ENCODE measurements at regions not wholly inside any gene's neighbourhood (a gene's known extent, or its start where the extent isn't known, plus 50 kb on each side); places are given as distances from the start of the nearest gene placed in this dataset.

- DNase-seq (ENCODE audit: low read depth) = no peak
- no peak for TF ChIP-seq CTCF (IDR thresholded peaks at IDR 0.05; ENCODE audit: insufficient read depth, low read depth, low read length, missing control alignments)
- H3K4me3 ChIP-seq (ENCODE audit: low read length) = no peak overlapping the region
Measured at GRCh38 chr11:87961606-87962005, 213.6 kb downstream of the RAB38 start.

GRCh38 chr11:87957961-87958360 is 217.3 kb downstream of the RAB38 start:
- TF ChIP-seq CTCF (IDR thresholded peaks at IDR 0.05; ENCODE audit: insufficient read depth, low read depth, low read length, missing control alignments) = no peak

GRCh38 chr11:87954476-87954875 is 220.8 kb downstream of the RAB38 start:
- TF ChIP-seq CTCF (IDR thresholded peaks at IDR 0.05; ENCODE audit: insufficient read depth, low read depth, low read length, missing control alignments) = no peak

More at GRCh38 chr11:87957961-87958360, 217.3 kb downstream of the RAB38 start:
- no peak for DNase-seq (ENCODE audit: low read depth)
- no peak overlapping the region for H3K4me3 ChIP-seq (ENCODE audit: low read length)

GRCh38 chr11:87942786-87943185 is 232.5 kb downstream of the RAB38 start:
- no peak overlapping the region for H3K4me3 ChIP-seq (ENCODE audit: low read length)
- TF ChIP-seq CTCF (IDR thresholded peaks at IDR 0.05; ENCODE audit: insufficient read depth, low read depth, low read length, missing control alignments) = no peak
- no peak for DNase-seq (ENCODE audit: low read depth)

More at GRCh38 chr11:87954476-87954875, 220.8 kb downstream of the RAB38 start:
- DNase-seq (ENCODE audit: low read depth) = no peak
- no peak overlapping the region for H3K4me3 ChIP-seq (ENCODE audit: low read length)

- DNase-seq (ENCODE audit: low read depth) = no peak
- no peak for TF ChIP-seq CTCF (IDR thresholded peaks at IDR 0.05; ENCODE audit: insufficient read depth, low read depth, low read length, missing control alignments)
- H3K4me3 ChIP-seq (ENCODE audit: low read length) = no peak overlapping the region
Measured at GRCh38 chr11:87934182-87934581, 241.1 kb downstream of the RAB38 start.

GRCh38 chr11:87926250-87926970 is 248.8 kb downstream of the RAB38 start:
- TF ChIP-seq CTCF (IDR thresholded peaks at IDR 0.05; ENCODE audit: insufficient read depth, low read depth, low read length, missing control alignments) = no peak
- H3K4me3 ChIP-seq (ENCODE audit: low read length) = no peak overlapping the region

GRCh38 chr11:87924125-87924524 is 251.1 kb downstream of the RAB38 start:
- DNase-seq (ENCODE audit: low read depth) = no peak
- no peak for TF ChIP-seq CTCF (IDR thresholded peaks at IDR 0.05; ENCODE audit: insufficient read depth, low read depth, low read length, missing control alignments)

More at GRCh38 chr11:87926250-87926970, 248.8 kb downstream of the RAB38 start:
- DNase-seq (ENCODE audit: low read depth) = peak; percentile 96

More at GRCh38 chr11:87924125-87924524, 251.1 kb downstream of the RAB38 start:
- no peak overlapping the region for H3K4me3 ChIP-seq (ENCODE audit: low read length)
